MCF 10A (cell line): ENCODE measurements at regions not wholly inside any gene's neighbourhood (a gene's known extent, or its start where the extent isn't known, plus 50 kb on each side); places are given as distances from the start of the nearest gene placed in this dataset.

ENCODE experiments used
- BruUV-seq: library from RNA; stranded (reverse); fragments of 400-500 nt; replicated peaks from 2 replicates; lab custom pipeline; 2021; lab: Mats Ljungman, UMichigan
- CTCF ChIA-PET: fragments of 300-600 bp; sonication (Branson Sonifier 250); formaldehyde crosslinking; extraction: SDS; loops from one replicate; lab custom pipeline; 2021; ENCODE audit warnings: antibody characterized with exemption, inconsistent platforms; lab: Yijun Ruan, JAX
- POLR2A ChIA-PET: fragments of 300-600, 350-650 bp; sonication (Branson Sonifier 250); formaldehyde crosslinking; extraction: SDS; loops from one replicate; lab custom pipeline; 2020; ENCODE audit warnings: antibody characterized with exemption, inconsistent platforms; lab: Yijun Ruan, JAX
- DNase-seq: peaks from one replicate; pipeline ENCODE4 v3.0.0-alpha.2; 2018; ENCODE audit not compliant: unreplicated experiment
- H3K27ac Mint-ChIP-seq: one replicate; pipeline ENCODE4 v1.8.0; 2022; ENCODE audit warnings: mild to moderate bottlenecking, low read depth, mixed read lengths; ENCODE audit not compliant: unreplicated experiment
- H3K27me3 Mint-ChIP-seq: one replicate; pipeline ENCODE4 v1.8.0; 2022; ENCODE audit warnings: mixed read lengths; ENCODE audit not compliant: insufficient read depth, unreplicated experiment
- H3K36me3 Mint-ChIP-seq: one replicate; pipeline ENCODE4 v1.8.0; 2022; ENCODE audit warnings: mild to moderate bottlenecking, moderate library complexity, mixed read lengths; ENCODE audit not compliant: insufficient read depth, unreplicated experiment
- H3K4me1 Mint-ChIP-seq: one replicate; pipeline ENCODE4 v1.8.0; 2022; ENCODE audit warnings: mixed read lengths; ENCODE audit not compliant: insufficient read depth, unreplicated experiment
- H3K4me3 Mint-ChIP-seq: one replicate; pipeline ENCODE4 v1.8.0; 2022; ENCODE audit warnings: mild to moderate bottlenecking, moderate library complexity, mixed read lengths; ENCODE audit not compliant: unreplicated experiment
- H3K9me3 Mint-ChIP-seq: one replicate; pipeline ENCODE4 v1.8.0; 2022; ENCODE audit warnings: mixed read lengths; ENCODE audit not compliant: unreplicated experiment
- intact Hi-C: fragments of 100-400 bp; cut with micrococcal nuclease; formaldehyde crosslinking; loops from 2 replicates; pipeline ENCODE4 v1.14.1; 2022
- TF ChIP-seq, protein P1 (sequence below): fragments of 200-600 bp; IDR thresholded peaks from one replicate; pipeline ENCODE4 v1.8.0; 2022; ENCODE audit warnings: antibody characterized with exemption, mild to moderate bottlenecking; ENCODE audit not compliant: unreplicated experiment

DNA sequence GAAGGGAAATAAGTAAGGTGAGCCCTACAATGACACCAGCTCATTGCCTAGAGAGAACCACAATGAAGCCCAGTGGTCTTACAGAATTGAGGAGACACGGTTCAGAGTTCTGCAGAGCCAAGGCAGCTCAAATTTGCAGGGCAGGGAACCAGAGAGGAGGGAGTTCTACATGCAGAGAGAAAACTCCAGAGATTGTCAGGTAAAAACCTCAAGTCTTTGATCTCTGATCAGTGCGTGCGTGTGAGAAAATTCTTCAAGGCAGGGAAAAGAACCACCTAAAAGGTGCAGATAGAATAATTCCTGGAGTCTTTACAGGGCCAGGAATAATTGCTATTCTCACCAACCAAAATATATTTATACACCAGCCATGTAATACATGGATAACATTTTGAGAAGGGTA lies 88.0 kb upstream of the SNRK start:
- BruUV-seq, result no TSS peak
- intact Hi-C loops, result no loop called here
- Mint-ChIP-seq H3K27ac (no peak overlapping the region), H3K4me1 (no peaks in the 10 kb centered on the region), H3K4me3 (no peak overlapping the region), H3K36me3 (no peaks in the 10 kb centered on the region), H3K9me3 (peaks cover 13% of the 10 kb centered on the region), H3K27me3 (no peaks in the 10 kb centered on the region)
- TF ChIP-seq, protein P1, sequence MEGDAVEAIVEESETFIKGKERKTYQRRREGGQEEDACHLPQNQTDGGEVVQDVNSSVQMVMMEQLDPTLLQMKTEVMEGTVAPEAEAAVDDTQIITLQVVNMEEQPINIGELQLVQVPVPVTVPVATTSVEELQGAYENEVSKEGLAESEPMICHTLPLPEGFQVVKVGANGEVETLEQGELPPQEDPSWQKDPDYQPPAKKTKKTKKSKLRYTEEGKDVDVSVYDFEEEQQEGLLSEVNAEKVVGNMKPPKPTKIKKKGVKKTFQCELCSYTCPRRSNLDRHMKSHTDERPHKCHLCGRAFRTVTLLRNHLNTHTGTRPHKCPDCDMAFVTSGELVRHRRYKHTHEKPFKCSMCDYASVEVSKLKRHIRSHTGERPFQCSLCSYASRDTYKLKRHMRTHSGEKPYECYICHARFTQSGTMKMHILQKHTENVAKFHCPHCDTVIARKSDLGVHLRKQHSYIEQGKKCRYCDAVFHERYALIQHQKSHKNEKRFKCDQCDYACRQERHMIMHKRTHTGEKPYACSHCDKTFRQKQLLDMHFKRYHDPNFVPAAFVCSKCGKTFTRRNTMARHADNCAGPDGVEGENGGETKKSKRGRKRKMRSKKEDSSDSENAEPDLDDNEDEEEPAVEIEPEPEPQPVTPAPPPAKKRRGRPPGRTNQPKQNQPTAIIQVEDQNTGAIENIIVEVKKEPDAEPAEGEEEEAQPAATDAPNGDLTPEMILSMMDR, result no peak
- ChIA-PET POLR2A (no interaction called here), CTCF (interaction anchor here (0.6 to 1.1 kb wide), 2 partner anchors 42 to 237 kb away, joined by 3 read pairs; no protein-coding TSS in a partner anchor)
- DNase-seq, result no peak

DNA sequence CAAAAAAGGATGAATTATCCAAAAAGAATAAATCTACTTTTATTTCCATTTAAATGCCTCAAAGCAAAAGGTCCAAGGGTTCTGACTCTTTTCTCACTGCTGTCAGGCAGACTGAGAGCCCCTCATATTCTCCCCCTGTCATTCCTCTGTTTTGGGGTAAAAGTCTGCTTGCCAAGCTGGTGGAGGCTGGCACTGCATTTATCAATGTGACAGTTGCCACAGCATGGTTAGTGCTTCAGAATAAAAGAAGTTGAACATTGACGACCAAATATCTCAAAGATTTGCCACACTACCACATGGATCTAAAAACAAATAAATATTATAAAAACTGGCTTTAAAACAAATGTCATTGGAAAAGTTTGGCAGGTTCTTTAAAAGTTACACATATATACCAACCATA lies 89.2 kb upstream of the SNRK start:
- no peak overlapping the region for H3K27ac Mint-ChIP-seq
- no peaks in the 10 kb centered on the region for H3K4me1 Mint-ChIP-seq
- no peak overlapping the region for H3K4me3 Mint-ChIP-seq
- BruUV-seq, result no TSS peak
- H3K36me3 Mint-ChIP-seq, result no peaks in the 10 kb centered on the region
- ChIA-PET POLR2A (no interaction called here), CTCF (interaction anchor here (0.9 kb wide), 1 partner anchor 16 kb away, joined by 3 read pairs; no protein-coding TSS in a partner anchor)
- intact Hi-C loops, result no loop called here
- TF ChIP-seq, protein P1, result no peak
- peaks cover 13% of the 10 kb centered on the region for H3K9me3 Mint-ChIP-seq
- no peaks in the 10 kb centered on the region for H3K27me3 Mint-ChIP-seq
- no peak for DNase-seq

DNA sequence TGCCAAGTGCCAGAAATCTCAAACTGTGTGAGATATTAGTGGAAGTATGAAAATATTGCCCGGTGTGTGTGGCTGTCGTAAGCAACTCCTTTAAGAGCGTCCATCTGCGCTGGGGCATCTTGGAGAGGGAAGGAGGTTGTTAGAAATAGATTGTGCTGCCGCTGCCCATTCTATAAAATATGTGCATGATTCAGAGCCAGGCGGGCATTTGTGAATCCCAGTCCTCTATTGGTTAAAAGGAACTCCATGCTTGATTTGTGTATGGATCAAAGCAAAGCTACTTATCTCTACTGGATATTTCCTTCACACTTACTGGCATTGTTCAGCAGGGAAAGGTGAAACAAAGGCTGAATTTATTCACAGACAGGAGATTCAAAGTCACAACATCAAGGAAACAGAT lies 89.6 kb upstream of the SNRK start:
- ChIA-PET POLR2A (no interaction called here), CTCF (interaction anchor here (0.9 kb wide), 1 partner anchor 16 kb away, joined by 3 read pairs; no protein-coding TSS in a partner anchor)
- Mint-ChIP-seq H3K9me3 (peaks cover 13% of the 10 kb centered on the region), H3K36me3 (no peaks in the 10 kb centered on the region), H3K27ac (no peak overlapping the region), H3K4me3 (no peak overlapping the region), H3K4me1 (no peaks in the 10 kb centered on the region), H3K27me3 (no peaks in the 10 kb centered on the region)
- intact Hi-C loops, result no loop called here
- BruUV-seq, result no TSS peak
- DNase-seq, result no peak
- TF ChIP-seq, protein P1, result no peak

DNA sequence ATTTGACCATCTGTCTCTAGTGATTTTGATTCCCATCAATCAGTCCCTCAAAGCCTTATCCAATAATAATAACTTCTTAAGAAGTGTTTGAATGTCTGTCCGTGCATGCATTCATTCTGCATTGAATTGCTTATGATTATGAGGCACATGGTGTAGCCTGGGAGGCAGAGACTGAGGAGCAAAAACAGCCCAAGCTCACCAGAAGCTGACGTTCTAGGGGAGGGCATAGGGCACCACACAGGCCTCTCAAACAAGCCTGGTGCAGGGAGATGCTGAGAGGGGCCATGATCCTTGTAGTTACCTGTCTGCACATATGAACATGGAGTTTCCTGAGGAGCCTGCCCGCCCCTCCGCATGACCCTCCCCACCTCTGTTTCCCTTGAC lies 89.2 kb upstream of the POMGNT2 start:
- no peak for DNase-seq
- no TSS peak for BruUV-seq
- Mint-ChIP-seq H3K36me3 (no peaks in the 10 kb centered on the region), H3K9me3 (peaks cover 13% of the 10 kb centered on the region), H3K4me3 (no peak overlapping the region), H3K27me3 (no peaks in the 10 kb centered on the region), H3K4me1 (peaks cover 8% of the 10 kb centered on the region), H3K27ac (no peak overlapping the region)
- intact Hi-C loops, result no loop called here
- ChIA-PET CTCF (no interaction called here), POLR2A (interaction anchor here (0.8 kb wide), 1 partner anchor 9 kb away, joined by 3 read pairs; no protein-coding TSS in a partner anchor)
- TF ChIP-seq, protein P1, result no peak
